ENCODE measurements at regions not wholly inside any gene's neighbourhood (a gene's known extent, or its start where the extent isn't known, plus 50 kb on each side); places are given as distances from the start of the nearest gene placed in this dataset.
"Not testable (repeated sequence)": the region's sequence is repeated elsewhere in the genome, so short reads cannot be mapped to it uniquely, and the experiment has no call there.

DNA sequence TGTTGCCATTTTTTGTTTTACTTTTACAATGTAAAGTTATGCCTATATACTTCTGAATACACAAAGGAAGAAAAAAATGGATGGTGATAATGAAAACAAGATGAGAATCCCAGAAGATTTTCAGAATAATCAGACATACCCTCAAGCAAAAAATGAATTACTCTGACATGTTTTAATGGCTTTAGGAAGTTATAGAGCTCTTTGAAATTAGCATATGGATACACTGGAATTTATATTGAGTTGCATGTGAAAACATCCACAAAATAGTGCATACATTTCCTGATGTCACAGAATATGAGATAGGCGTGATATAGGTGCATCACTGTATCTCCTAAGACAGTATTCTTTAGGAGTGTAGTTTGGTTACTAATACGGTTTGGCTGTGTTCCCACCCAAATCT is 351.3 kb downstream of the SLC7A11 start:
- H3K4me3 ChIP-seq (replicated peaks; ENCODE audit: insufficient read depth, low read length) = no peak overlapping the region
- DNase-seq (ENCODE audit: low read depth in 1 of 2, low spot score in 1 of 2) = no peak
- TF ChIP-seq, protein P1, sequence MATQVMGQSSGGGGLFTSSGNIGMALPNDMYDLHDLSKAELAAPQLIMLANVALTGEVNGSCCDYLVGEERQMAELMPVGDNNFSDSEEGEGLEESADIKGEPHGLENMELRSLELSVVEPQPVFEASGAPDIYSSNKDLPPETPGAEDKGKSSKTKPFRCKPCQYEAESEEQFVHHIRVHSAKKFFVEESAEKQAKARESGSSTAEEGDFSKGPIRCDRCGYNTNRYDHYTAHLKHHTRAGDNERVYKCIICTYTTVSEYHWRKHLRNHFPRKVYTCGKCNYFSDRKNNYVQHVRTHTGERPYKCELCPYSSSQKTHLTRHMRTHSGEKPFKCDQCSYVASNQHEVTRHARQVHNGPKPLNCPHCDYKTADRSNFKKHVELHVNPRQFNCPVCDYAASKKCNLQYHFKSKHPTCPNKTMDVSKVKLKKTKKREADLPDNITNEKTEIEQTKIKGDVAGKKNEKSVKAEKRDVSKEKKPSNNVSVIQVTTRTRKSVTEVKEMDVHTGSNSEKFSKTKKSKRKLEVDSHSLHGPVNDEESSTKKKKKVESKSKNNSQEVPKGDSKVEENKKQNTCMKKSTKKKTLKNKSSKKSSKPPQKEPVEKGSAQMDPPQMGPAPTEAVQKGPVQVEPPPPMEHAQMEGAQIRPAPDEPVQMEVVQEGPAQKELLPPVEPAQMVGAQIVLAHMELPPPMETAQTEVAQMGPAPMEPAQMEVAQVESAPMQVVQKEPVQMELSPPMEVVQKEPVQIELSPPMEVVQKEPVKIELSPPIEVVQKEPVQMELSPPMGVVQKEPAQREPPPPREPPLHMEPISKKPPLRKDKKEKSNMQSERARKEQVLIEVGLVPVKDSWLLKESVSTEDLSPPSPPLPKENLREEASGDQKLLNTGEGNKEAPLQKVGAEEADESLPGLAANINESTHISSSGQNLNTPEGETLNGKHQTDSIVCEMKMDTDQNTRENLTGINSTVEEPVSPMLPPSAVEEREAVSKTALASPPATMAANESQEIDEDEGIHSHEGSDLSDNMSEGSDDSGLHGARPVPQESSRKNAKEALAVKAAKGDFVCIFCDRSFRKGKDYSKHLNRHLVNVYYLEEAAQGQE (IDR thresholded peaks at IDR 0.05; ENCODE audit: insufficient replicate concordance, low read depth) = no peak
- TF ChIP-seq GABPA (IDR thresholded peaks at IDR 0.05; ENCODE audit: low read depth) (no peak), SPI1 (IDR thresholded peaks at IDR 0.05; ENCODE audit: borderline replicate concordance, low read depth) (no peak), POLR2AphosphoS5 (IDR thresholded peaks at IDR 0.05; ENCODE audit: low read depth) (no peak)
- TF ChIP-seq, protein P2, sequence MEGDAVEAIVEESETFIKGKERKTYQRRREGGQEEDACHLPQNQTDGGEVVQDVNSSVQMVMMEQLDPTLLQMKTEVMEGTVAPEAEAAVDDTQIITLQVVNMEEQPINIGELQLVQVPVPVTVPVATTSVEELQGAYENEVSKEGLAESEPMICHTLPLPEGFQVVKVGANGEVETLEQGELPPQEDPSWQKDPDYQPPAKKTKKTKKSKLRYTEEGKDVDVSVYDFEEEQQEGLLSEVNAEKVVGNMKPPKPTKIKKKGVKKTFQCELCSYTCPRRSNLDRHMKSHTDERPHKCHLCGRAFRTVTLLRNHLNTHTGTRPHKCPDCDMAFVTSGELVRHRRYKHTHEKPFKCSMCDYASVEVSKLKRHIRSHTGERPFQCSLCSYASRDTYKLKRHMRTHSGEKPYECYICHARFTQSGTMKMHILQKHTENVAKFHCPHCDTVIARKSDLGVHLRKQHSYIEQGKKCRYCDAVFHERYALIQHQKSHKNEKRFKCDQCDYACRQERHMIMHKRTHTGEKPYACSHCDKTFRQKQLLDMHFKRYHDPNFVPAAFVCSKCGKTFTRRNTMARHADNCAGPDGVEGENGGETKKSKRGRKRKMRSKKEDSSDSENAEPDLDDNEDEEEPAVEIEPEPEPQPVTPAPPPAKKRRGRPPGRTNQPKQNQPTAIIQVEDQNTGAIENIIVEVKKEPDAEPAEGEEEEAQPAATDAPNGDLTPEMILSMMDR (IDR thresholded peaks at IDR 0.05; ENCODE audit: insufficient read depth, low read length) = no peak
- no peak overlapping the region for H3K27ac ChIP-seq (replicated peaks)
- no peaks in the 10 kb centered on the region for H3K27me3 ChIP-seq (ENCODE audit: insufficient read depth, poor library complexity, severe bottlenecking)

DNA sequence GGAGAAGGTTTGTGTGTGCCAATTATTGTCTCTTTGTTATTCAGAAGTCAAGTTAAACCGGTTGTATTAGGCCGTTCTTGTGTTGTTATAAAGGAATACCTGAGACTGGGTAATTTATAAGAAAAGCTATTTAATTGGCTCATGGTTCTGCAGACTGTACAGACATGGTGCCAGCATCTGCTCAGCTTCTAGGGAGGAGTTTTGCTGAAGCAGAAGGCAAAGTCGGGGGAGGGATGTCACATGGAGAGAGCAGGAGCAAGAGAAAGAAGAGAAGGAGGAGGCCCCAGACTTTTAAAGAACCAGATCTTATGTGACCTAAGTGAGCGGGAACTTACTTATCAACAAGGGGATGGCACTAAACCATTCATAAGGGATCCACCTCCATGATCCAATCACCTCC is 349.3 kb upstream of the PCDH18 start:
- no peak overlapping the region for H3K4me3 ChIP-seq (replicated peaks; ENCODE audit: insufficient read depth, low read length)
- TF ChIP-seq, protein P2 (IDR thresholded peaks at IDR 0.05; ENCODE audit: insufficient read depth, low read length) = no peak
- no peak for TF ChIP-seq GABPA (IDR thresholded peaks at IDR 0.05; ENCODE audit: low read depth)
- TF ChIP-seq, protein P1 (IDR thresholded peaks at IDR 0.05; ENCODE audit: insufficient replicate concordance, low read depth) = no peak
- no peak for TF ChIP-seq SPI1 (IDR thresholded peaks at IDR 0.05; ENCODE audit: borderline replicate concordance, low read depth)
- no peak for TF ChIP-seq POLR2AphosphoS5 (IDR thresholded peaks at IDR 0.05; ENCODE audit: low read depth)
- H3K27ac ChIP-seq (replicated peaks) = no peak overlapping the region
- DNase-seq (ENCODE audit: low read depth in 1 of 2, low spot score in 1 of 2) = no peak
- H3K27me3 ChIP-seq (ENCODE audit: insufficient read depth, poor library complexity, severe bottlenecking) = no peaks in the 10 kb centered on the region

DNA sequence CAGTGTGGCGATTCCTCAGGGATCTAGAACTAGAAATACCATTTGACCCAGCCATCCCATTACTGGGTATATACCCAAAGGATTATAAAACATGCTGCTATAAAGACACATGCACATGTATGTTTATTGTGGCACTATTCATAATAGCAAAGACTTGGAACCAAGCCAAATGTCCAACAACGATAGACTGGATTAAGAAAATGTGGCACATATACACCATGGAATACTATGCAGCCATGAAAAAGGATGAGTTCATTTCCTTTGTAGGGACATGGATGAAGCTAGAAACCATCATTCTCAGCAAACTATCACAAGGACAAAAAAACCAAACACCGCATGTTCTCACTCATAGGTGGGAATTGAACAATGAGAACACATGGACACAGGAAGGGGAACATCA is 335.8 kb upstream of the PCDH18 start:
- H3K27ac ChIP-seq (replicated peaks); H3K4me3 ChIP-seq (replicated peaks; ENCODE audit: insufficient read depth, low read length); DNase-seq (ENCODE audit: low read depth in 1 of 2, low spot score in 1 of 2); H3K27me3 ChIP-seq (ENCODE audit: insufficient read depth, poor library complexity, severe bottlenecking): not testable (repeated sequence)

DNA sequence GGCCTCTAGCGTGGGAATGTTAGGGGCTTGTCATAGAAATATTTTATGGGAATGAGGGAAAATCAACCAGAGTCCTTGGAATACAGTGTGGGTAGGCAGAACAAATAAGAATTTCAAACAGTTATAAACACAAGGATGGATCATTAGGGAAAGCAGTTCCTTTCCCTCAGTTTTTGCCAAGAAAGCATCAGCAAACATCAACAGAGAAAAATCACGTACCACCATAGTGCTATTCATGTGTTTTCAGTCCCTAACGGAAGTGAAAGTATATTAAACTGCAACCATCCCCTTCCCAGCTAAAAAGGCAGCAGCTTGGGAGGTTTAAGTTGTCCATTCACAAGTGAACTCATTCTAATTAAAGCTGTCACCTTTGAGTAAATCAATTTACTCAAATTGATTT is 334.4 kb upstream of the PCDH18 start:
- Histone ChIP-seq H3K4me3 (replicated peaks; ENCODE audit: insufficient read depth, low read length) (no peak overlapping the region), H3K27me3 (ENCODE audit: insufficient read depth, poor library complexity, severe bottlenecking) (no peaks in the 10 kb centered on the region), H3K27ac (replicated peaks) (no peak overlapping the region)
- no peak for DNase-seq (ENCODE audit: low read depth in 1 of 2, low spot score in 1 of 2)
- no peak for TF ChIP-seq POLR2AphosphoS5 (IDR thresholded peaks at IDR 0.05; ENCODE audit: low read depth)
- no peak for TF ChIP-seq GABPA (IDR thresholded peaks at IDR 0.05; ENCODE audit: low read depth)
- TF ChIP-seq, protein P2 (IDR thresholded peaks at IDR 0.05; ENCODE audit: insufficient read depth, low read length) = no peak
- TF ChIP-seq SPI1 (IDR thresholded peaks at IDR 0.05; ENCODE audit: borderline replicate concordance, low read depth) = no peak
- TF ChIP-seq, protein P1 (IDR thresholded peaks at IDR 0.05; ENCODE audit: insufficient replicate concordance, low read depth) = no peak
